Smooth muscle cell (in vitro differentiated cells): ENCODE measurements at regions not wholly inside any gene's neighbourhood (a gene's known extent, or its start where the extent isn't known, plus 50 kb on each side); places are given as distances from the start of the nearest gene placed in this dataset.
"Not testable (repeated sequence)": the region's sequence is repeated elsewhere in the genome, so short reads cannot be mapped to it uniquely, and the experiment has no call there.

Experiments
- DNase-seq: peaks from one replicate; lab custom pipeline; 2025; ENCODE audit not compliant: unreplicated experiment; lab: John Stamatoyannopoulos, UW
- H2AFZ ChIP-seq: fragments of 200-600 bp; sonication (generic); 2 replicates; pipeline ENCODE4 v1.6.0; 2016; ENCODE audit warnings: antibody characterized with exemption, low read depth, mild to moderate bottlenecking
- H3F3A ChIP-seq: fragments of 200-600 bp; sonication (generic); 2 replicates; pipeline ENCODE4 v1.6.0; 2017; ENCODE audit warnings: antibody characterized with exemption, low read depth
- H3K27ac ChIP-seq: fragments of 200-600 bp; sonication (generic); 2 replicates; pipeline ENCODE4 v1.5.1; 2016; ENCODE audit warnings: low read depth, mild to moderate bottlenecking
- H3K27me3 ChIP-seq: fragments of 200-600 bp; sonication (generic); 2 replicates; pipeline ENCODE4 v1.6.1; 2016; ENCODE audit warnings: low read depth, mild to moderate bottlenecking
- H3K36me3 ChIP-seq: fragments of 200-600 bp; sonication (generic); 2 replicates; pipeline ENCODE4 v1.5.1; 2016; ENCODE audit warnings: low read depth
- H3K4me1 ChIP-seq: fragments of 200-600 bp; sonication (generic); 2 replicates; pipeline ENCODE4 v1.5.1; 2016; ENCODE audit warnings: low read depth
- H3K4me2 ChIP-seq: fragments of 200-600 bp; sonication (generic); 2 replicates; pipeline ENCODE4 v1.6.0; 2016; ENCODE audit warnings: mild to moderate bottlenecking
- H3K4me3 ChIP-seq: fragments of 200-600 bp; sonication (generic); 2 replicates; pipeline ENCODE4 v1.5.1; 2016; ENCODE audit warnings: mild to moderate bottlenecking
- H3K79me2 ChIP-seq: fragments of 200-600 bp; sonication (generic); 2 replicates; pipeline ENCODE4 v1.6.0; 2016; ENCODE audit warnings: low read depth, mild to moderate bottlenecking
- H3K9ac ChIP-seq: fragments of 200-600 bp; sonication (generic); 2 replicates; pipeline ENCODE4 v1.6.0; 2016; ENCODE audit warnings: low read depth
- H3K9me3 ChIP-seq: fragments of 200-600 bp; sonication (generic); replicated peaks from 2 replicates; pipeline ENCODE4 v1.5.1; 2016; ENCODE audit warnings: low read depth
- H4K20me1 ChIP-seq: fragments of 200-600 bp; sonication (generic); 2 replicates; pipeline ENCODE4 v1.6.0; 2016; ENCODE audit warnings: low read depth
- CTCF ChIP-seq: fragments of 200-600 bp; sonication (generic); IDR thresholded peaks from 2 replicates; pipeline ENCODE4 v1.5.1; 2017; ENCODE audit warnings: borderline replicate concordance, mild to moderate bottlenecking, antibody characterized with exemption; ENCODE audit not compliant: insufficient read depth, poor library complexity, severe bottlenecking
- whole genome bisulfite sequencing: methylation state at CpG from one replicate; pipeline ENCODE4 v1.1.7; 2016; ENCODE audit warnings: low lambda C conversion rate; 5-methylcytosine and 5-hydroxymethylcytosine counted together

GRCh38 chr9:82052081-82052480, 63.5 kb downstream of the SPATA31D1 start:
- Histone ChIP-seq H3F3A (no peaks in the 10 kb centered on the region), H3K4me2 (no peak overlapping the region), H3K9me3 (no peaks in the 10 kb centered on the region), H3K36me3 (no peaks in the 10 kb centered on the region), H3K9ac (no peak overlapping the region), H3K4me1 (no peaks in the 10 kb centered on the region), H4K20me1 (no peaks in the 10 kb centered on the region), H3K79me2 (no peaks in the 10 kb centered on the region), H3K27me3 (no peaks in the 10 kb centered on the region), H3K4me3 (no peak overlapping the region), H2AFZ (no peak overlapping the region), H3K27ac (no peak overlapping the region)
- DNase-seq, result no peak
- TF ChIP-seq CTCF, result no peak

GRCh38 chr9:82054264-82055015, 65.9 kb downstream of the SPATA31D1 start:
- Histone ChIP-seq H3K36me3 (no peaks in the 10 kb centered on the region), H3K27ac (no peak overlapping the region), H4K20me1 (no peaks in the 10 kb centered on the region), H3K4me3 (no peak overlapping the region), H3F3A (no peaks in the 10 kb centered on the region), H3K4me1 (no peaks in the 10 kb centered on the region), H2AFZ (no peak overlapping the region), H3K27me3 (no peaks in the 10 kb centered on the region), H3K9me3 (no peaks in the 10 kb centered on the region), H3K4me2 (no peak overlapping the region), H3K79me2 (no peaks in the 10 kb centered on the region), H3K9ac (no peak overlapping the region)
- DNase-seq, result no peak
- no peak for TF ChIP-seq CTCF
- WGBS, result 98% methylated on average over 25 of the region's 26 CpGs

GRCh38 chr9:82057805-82058204, 69.2 kb downstream of the SPATA31D1 start:
- WGBS, result 55% methylated on average over 5 of the region's 5 CpGs
- DNase-seq, result no peak
- H3K9ac ChIP-seq, result no peak overlapping the region
- no peak overlapping the region for H3K4me2 ChIP-seq
- H3K36me3 ChIP-seq, result no peaks in the 10 kb centered on the region
- H4K20me1 ChIP-seq, result no peaks in the 10 kb centered on the region
- H2AFZ ChIP-seq, result no peak overlapping the region
- H3K27me3 ChIP-seq, result no peaks in the 10 kb centered on the region
- TF ChIP-seq CTCF, result no peak
- no peaks in the 10 kb centered on the region for H3F3A ChIP-seq
- H3K79me2 ChIP-seq, result no peaks in the 10 kb centered on the region
- no peak overlapping the region for H3K4me3 ChIP-seq
- no peak overlapping the region for H3K27ac ChIP-seq
- H3K4me1 ChIP-seq, result no peaks in the 10 kb centered on the region
- H3K9me3 ChIP-seq, result no peaks in the 10 kb centered on the region

- not testable (repeated sequence) for H3F3A ChIP-seq, DNase-seq, H3K27me3 ChIP-seq, H3K4me2 ChIP-seq, H3K4me3 ChIP-seq, H4K20me1 ChIP-seq, H3K9ac ChIP-seq, H3K9me3 ChIP-seq, H3K79me2 ChIP-seq, H2AFZ ChIP-seq, H3K36me3 ChIP-seq, H3K4me1 ChIP-seq, H3K27ac ChIP-seq
- 87% methylated on average over 7 of the region's 7 CpGs for WGBS
Measured at GRCh38 chr9:82061801-82062200, 73.2 kb downstream of the SPATA31D1 start.
